Adipocyte (in vitro differentiated cells): ENCODE measurements at regions not wholly inside any gene's neighbourhood (a gene's known extent, or its start where the extent isn't known, plus 50 kb on each side); places are given as distances from the start of the nearest gene placed in this dataset.
"Not testable (repeated sequence)": the region's sequence is repeated elsewhere in the genome, so short reads cannot be mapped to it uniquely, and the experiment has no call there.

Experiments
- DNase-seq: peaks from one replicate; pipeline ENCODE4 v3.0.0-alpha.2; 2015; ENCODE audit warnings: low read depth
- H3K27me3 ChIP-seq: replicated peaks from 2 replicates; pipeline ENCODE4 v1.7.0; 2013; ENCODE audit warnings: mild to moderate bottlenecking, low read length, moderate library complexity; ENCODE audit not compliant: control insufficient read depth, insufficient read depth
- H3K36me3 ChIP-seq: 2 replicates; pipeline ENCODE4 v1.7.0; 2013; ENCODE audit warnings: low read length, mild to moderate bottlenecking, moderate library complexity; ENCODE audit not compliant: control insufficient read depth, insufficient read depth, severe bottlenecking
- H3K4me1 ChIP-seq: 2 replicates; pipeline ENCODE4 v1.7.0; 2013; ENCODE audit warnings: mild to moderate bottlenecking, low read length, moderate library complexity; ENCODE audit not compliant: control insufficient read depth, insufficient read depth
- H3K4me3 ChIP-seq: 2 replicates; pipeline ENCODE4 v1.7.0; 2013; ENCODE audit warnings: mild to moderate bottlenecking, low read length, moderate library complexity
- H3K9ac ChIP-seq: 2 replicates; pipeline ENCODE4 v1.7.0; 2013; ENCODE audit warnings: mild to moderate bottlenecking, low read length, moderate library complexity
- H3K9me3 ChIP-seq: 2 replicates; pipeline ENCODE4 v1.7.0; 2013; ENCODE audit warnings: mild to moderate bottlenecking, low read length, moderate library complexity; ENCODE audit not compliant: control insufficient read depth

- Histone ChIP-seq H3K4me1 (no peaks in the 10 kb centered on the region), H3K36me3 (no peaks in the 10 kb centered on the region), H3K4me3 (no peak overlapping the region), H3K27me3 (no peaks in the 10 kb centered on the region), H3K9me3 (no peaks in the 10 kb centered on the region), H3K9ac (no peak overlapping the region)
- DNase-seq, result no peak
Observed at GRCh38 chr10:85492684-85493083, 873.9 kb downstream of the GRID1 start.

GRCh38 chr10:85493703-85494102, 872.9 kb downstream of the GRID1 start:
- Histone ChIP-seq H3K9ac (no peak overlapping the region), H3K4me3 (no peak overlapping the region), H3K9me3 (no peaks in the 10 kb centered on the region), H3K27me3 (no peaks in the 10 kb centered on the region), H3K4me1 (no peaks in the 10 kb centered on the region), H3K36me3 (no peaks in the 10 kb centered on the region)
- DNase-seq, result no peak

GRCh38 chr10:85504641-85505040, 862.0 kb downstream of the GRID1 start:
- DNase-seq, H3K4me1 ChIP-seq, H3K27me3 ChIP-seq, H3K36me3 ChIP-seq, H3K9ac ChIP-seq, H3K4me3 ChIP-seq, H3K9me3 ChIP-seq: not testable (repeated sequence)

GRCh38 chr10:85508159-85508558, 858.4 kb downstream of the GRID1 start:
- DNase-seq, result no peak
- Histone ChIP-seq H3K9me3 (no peaks in the 10 kb centered on the region), H3K27me3 (peaks cover 14% of the 10 kb centered on the region), H3K4me1 (no peaks in the 10 kb centered on the region), H3K4me3 (no peak overlapping the region), H3K36me3 (no peaks in the 10 kb centered on the region), H3K9ac (no peak overlapping the region)

- no peaks in the 10 kb centered on the region for H3K9me3 ChIP-seq
- H3K9ac ChIP-seq, result no peak overlapping the region
- no peaks in the 10 kb centered on the region for H3K36me3 ChIP-seq
- no peak for DNase-seq
- no peak overlapping the region for H3K4me3 ChIP-seq
- H3K27me3 ChIP-seq, result peaks cover 15% of the 10 kb centered on the region
- no peaks in the 10 kb centered on the region for H3K4me1 ChIP-seq
Observed at GRCh38 chr10:85510682-85511081, 855.9 kb downstream of the GRID1 start.

- Histone ChIP-seq H3K27me3 (peaks cover 15% of the 10 kb centered on the region), H3K9me3 (no peaks in the 10 kb centered on the region), H3K4me1 (no peaks in the 10 kb centered on the region), H3K9ac (no peak overlapping the region), H3K4me3 (no peak overlapping the region), H3K36me3 (no peaks in the 10 kb centered on the region)
- DNase-seq, result no peak
Observed at GRCh38 chr10:85513436-85513835, 853.2 kb downstream of the GRID1 start.

GRCh38 chr10:85515316-85515715, 851.3 kb downstream of the GRID1 start:
- no peaks in the 10 kb centered on the region for H3K9me3 ChIP-seq
- H3K36me3 ChIP-seq, result no peaks in the 10 kb centered on the region
- no peak overlapping the region for H3K9ac ChIP-seq

GRCh38 chr10:85524001-85524666, 842.5 kb downstream of the GRID1 start:
- DNase-seq, result no peak

More at GRCh38 chr10:85515316-85515715, 851.3 kb downstream of the GRID1 start:
- Histone ChIP-seq H3K4me3 (no peak overlapping the region), H3K4me1 (no peaks in the 10 kb centered on the region), H3K27me3 (peaks cover 11% of the 10 kb centered on the region)
- no peak for DNase-seq

GRCh38 chr10:85527616-85528317, 838.8 kb downstream of the GRID1 start:
- H3K9me3 ChIP-seq, result peaks cover 7% of the 10 kb centered on the region
- DNase-seq, result no peak

More at GRCh38 chr10:85524001-85524666, 842.5 kb downstream of the GRID1 start:
- peaks cover 7% of the 10 kb centered on the region for H3K9me3 ChIP-seq
- no peaks in the 10 kb centered on the region for H3K36me3 ChIP-seq
- H3K4me3 ChIP-seq, result no peak overlapping the region
- H3K27me3 ChIP-seq, result no peaks in the 10 kb centered on the region
- no peak overlapping the region for H3K9ac ChIP-seq
- no peaks in the 10 kb centered on the region for H3K4me1 ChIP-seq

GRCh38 chr10:85528318-85528652, 838.3 kb downstream of the GRID1 start:
- Histone ChIP-seq H3K9me3 (peaks cover 7% of the 10 kb centered on the region), H3K4me1 (no peaks in the 10 kb centered on the region), H3K4me3 (no peak overlapping the region), H3K36me3 (no peaks in the 10 kb centered on the region), H3K27me3 (no peaks in the 10 kb centered on the region), H3K9ac (no peak overlapping the region)
- no peak for DNase-seq

More at GRCh38 chr10:85527616-85528317, 838.8 kb downstream of the GRID1 start:
- Histone ChIP-seq H3K4me3 (no peak overlapping the region), H3K9ac (no peak overlapping the region), H3K36me3 (no peaks in the 10 kb centered on the region), H3K27me3 (no peaks in the 10 kb centered on the region), H3K4me1 (no peaks in the 10 kb centered on the region)

GRCh38 chr10:85531706-85532105, 834.9 kb downstream of the GRID1 start:
- no peak overlapping the region for H3K4me3 ChIP-seq
- no peak for DNase-seq
- H3K9ac ChIP-seq, result no peak overlapping the region
- H3K27me3 ChIP-seq, result no peaks in the 10 kb centered on the region
- H3K9me3 ChIP-seq, result peaks cover 12% of the 10 kb centered on the region
- H3K4me1 ChIP-seq, result no peaks in the 10 kb centered on the region
- H3K36me3 ChIP-seq, result no peaks in the 10 kb centered on the region
